Natural killer cell (primary cell): ENCODE measurements at regions not wholly inside any gene's neighbourhood (a gene's known extent, or its start where the extent isn't known, plus 50 kb on each side); places are given as distances from the start of the nearest gene placed in this dataset.
"Not testable (repeated sequence)": the region's sequence is repeated elsewhere in the genome, so short reads cannot be mapped to it uniquely, and the experiment has no call there.

Source experiments
- ATAC-seq, 3 donors: fragments of 150-1000 bp in 2 of 3; fragments of 200-7000 bp in 1 of 3; cut with Tn5 transposase; 1 replicate in 1 of 3; 2 replicates in 2 of 3; pipeline ENCODE4 v1.10.0; 2021; ENCODE audit warnings: mild to moderate bottlenecking in 2 of 3, moderate library complexity in 2 of 3
- DNase-seq, 2 donors: peaks; one replicate each; pipeline versions ENCODE4 v3.0.0 to v3.0.0-alpha.2; 2013 to 2021; ENCODE audit warnings: mixed read lengths in 1 of 2
- H3K27ac ChIP-seq: one replicate; pipeline ENCODE4 v1.5.1; 2013; ENCODE audit warnings: mild to moderate bottlenecking, low read length
- H3K27me3 ChIP-seq: one replicate; pipeline ENCODE4 v1.6.1; 2013; ENCODE audit warnings: low read length; ENCODE audit not compliant: control insufficient read depth, insufficient read depth
- H3K36me3 ChIP-seq: one replicate; pipeline ENCODE4 v1.6.1; 2013; ENCODE audit warnings: low read length; ENCODE audit not compliant: control insufficient read depth, insufficient read depth
- H3K4me1 ChIP-seq: one replicate; pipeline ENCODE4 v1.6.1; 2013; ENCODE audit warnings: low read length; ENCODE audit not compliant: control insufficient read depth, insufficient read depth
- H3K4me3 ChIP-seq: one replicate; pipeline ENCODE4 v1.5.1; 2013; ENCODE audit warnings: low read length
- H3K9me3 ChIP-seq: one replicate; pipeline ENCODE4 v1.6.1; 2013; ENCODE audit warnings: low read length; ENCODE audit not compliant: control insufficient read depth, insufficient read depth
- H3K27ac Mint-ChIP-seq, 2 donors: one replicate each; pipeline ENCODE4 v1.8.0; 2022; ENCODE audit warnings: mild to moderate bottlenecking in 2 of 2, mixed read lengths in 2 of 2, moderate library complexity in 1 of 2
- H3K27me3 Mint-ChIP-seq, 2 donors: one replicate each; pipeline ENCODE4 v1.8.0; 2022; ENCODE audit warnings: low read depth in 2 of 2, mixed read lengths in 2 of 2
- H3K36me3 Mint-ChIP-seq: one replicate; pipeline ENCODE4 v1.8.0; 2022; ENCODE audit warnings: mixed read lengths
- H3K4me1 Mint-ChIP-seq, 2 donors: one replicate each; pipeline ENCODE4 v1.8.0; 2022; ENCODE audit warnings: mixed read lengths in 2 of 2
- H3K4me3 Mint-ChIP-seq: one replicate; pipeline ENCODE4 v1.8.0; 2022; ENCODE audit warnings: mild to moderate bottlenecking, moderate library complexity, mixed read lengths
- H3K9me3 Mint-ChIP-seq, 2 donors: one replicate each; pipeline ENCODE4 v1.8.0; 2022; ENCODE audit warnings: mixed read lengths in 2 of 2
- WGBS: methylation state at CpG from one replicate; pipeline ENCODE4 v1.1.7; 2013; ENCODE audit warnings: missing lambda C conversion rate; ENCODE audit not compliant: insufficient coverage; 5-methylcytosine and 5-hydroxymethylcytosine counted together
- intact Hi-C: fragments of 100-400 bp; cut with micrococcal nuclease; formaldehyde crosslinking; loops from one replicate; pipeline ENCODE4 v1.14.2; 2022
- TF ChIP-seq, protein P1 (sequence below): fragments of 200-600 bp; IDR thresholded peaks from one replicate; pipeline ENCODE4 v1.8.0; 2022; ENCODE audit warnings: antibody characterized with exemption

- Histone ChIP-seq H3K27ac (no peak overlapping the region), H3K4me3 (no peak overlapping the region), H3K4me1 (no peaks in the 10 kb centered on the region), H3K9me3 (no peaks in the 10 kb centered on the region), H3K27me3 (no peaks in the 10 kb centered on the region), H3K36me3 (no peaks in the 10 kb centered on the region)
- intact Hi-C loops, result no loop called here
- Mint-ChIP-seq H3K27me3 (no peaks in the 10 kb centered on the region), H3K4me3 (no peak overlapping the region), H3K27ac (no peak overlapping the region), H3K9me3 (peaks cover 2 to 5% of the 10 kb centered on the region in 2 donors), H3K4me1 (no peaks in the 10 kb centered on the region), H3K36me3 (no peaks in the 10 kb centered on the region)
- ATAC-seq (no peak), DNase-seq (no peak)
- TF ChIP-seq, protein P1, sequence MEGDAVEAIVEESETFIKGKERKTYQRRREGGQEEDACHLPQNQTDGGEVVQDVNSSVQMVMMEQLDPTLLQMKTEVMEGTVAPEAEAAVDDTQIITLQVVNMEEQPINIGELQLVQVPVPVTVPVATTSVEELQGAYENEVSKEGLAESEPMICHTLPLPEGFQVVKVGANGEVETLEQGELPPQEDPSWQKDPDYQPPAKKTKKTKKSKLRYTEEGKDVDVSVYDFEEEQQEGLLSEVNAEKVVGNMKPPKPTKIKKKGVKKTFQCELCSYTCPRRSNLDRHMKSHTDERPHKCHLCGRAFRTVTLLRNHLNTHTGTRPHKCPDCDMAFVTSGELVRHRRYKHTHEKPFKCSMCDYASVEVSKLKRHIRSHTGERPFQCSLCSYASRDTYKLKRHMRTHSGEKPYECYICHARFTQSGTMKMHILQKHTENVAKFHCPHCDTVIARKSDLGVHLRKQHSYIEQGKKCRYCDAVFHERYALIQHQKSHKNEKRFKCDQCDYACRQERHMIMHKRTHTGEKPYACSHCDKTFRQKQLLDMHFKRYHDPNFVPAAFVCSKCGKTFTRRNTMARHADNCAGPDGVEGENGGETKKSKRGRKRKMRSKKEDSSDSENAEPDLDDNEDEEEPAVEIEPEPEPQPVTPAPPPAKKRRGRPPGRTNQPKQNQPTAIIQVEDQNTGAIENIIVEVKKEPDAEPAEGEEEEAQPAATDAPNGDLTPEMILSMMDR, result no peak
- 60% methylated on average over 3 of the region's 3 CpGs for WGBS
Observed at GRCh38 chr21:27954543-27955165, 987.8 kb upstream of the ADAMTS5 start.

DNA sequence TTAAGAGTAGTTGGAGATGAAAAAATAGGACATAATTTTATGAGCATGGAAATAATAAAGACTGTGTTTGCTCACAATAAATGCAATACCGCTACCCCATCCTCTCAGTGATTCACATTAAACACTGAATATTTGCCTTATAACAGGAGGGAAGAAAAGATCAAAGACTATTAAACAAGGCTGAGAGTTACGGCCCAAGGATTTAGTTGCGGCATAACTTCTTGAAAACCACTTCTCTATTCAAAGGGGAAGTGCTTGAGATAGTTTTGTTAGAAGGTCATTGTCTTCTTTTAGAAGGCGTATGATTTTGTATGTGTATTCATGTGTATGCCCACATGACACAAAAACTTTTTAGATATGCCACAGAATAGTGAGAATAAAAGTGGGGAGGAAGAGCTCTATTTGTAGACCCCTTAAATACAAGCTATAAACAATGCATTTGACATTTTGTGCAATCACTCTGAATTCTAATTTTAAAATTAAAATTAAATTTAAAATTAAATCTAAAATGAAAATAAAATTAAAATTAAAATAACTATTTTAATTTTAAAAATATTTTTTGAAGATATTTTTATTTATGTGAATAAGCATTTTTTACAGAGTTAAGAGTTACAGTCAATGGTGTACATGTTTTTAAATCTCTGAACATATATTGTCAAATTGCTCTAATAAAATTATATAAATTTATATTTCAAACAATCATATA is 986.6 kb upstream of the ADAMTS5 start:
- Mint-ChIP-seq H3K27ac (no peak overlapping the region), H3K27me3 (no peaks in the 10 kb centered on the region), H3K9me3 (peaks cover 2 to 6% of the 10 kb centered on the region in 2 donors), H3K4me1 (no peaks in the 10 kb centered on the region), H3K36me3 (no peaks in the 10 kb centered on the region), H3K4me3 (no peak overlapping the region)
- ATAC-seq, result no peak
- Histone ChIP-seq H3K4me1 (no peaks in the 10 kb centered on the region), H3K36me3 (no peaks in the 10 kb centered on the region), H3K27me3 (no peaks in the 10 kb centered on the region), H3K27ac (no peak overlapping the region), H3K9me3 (no peaks in the 10 kb centered on the region), H3K4me3 (no peak overlapping the region)
- TF ChIP-seq, protein P1, result no peak
- WGBS, result no CpG with 5 or more reads among the region's 4 CpGs
- intact Hi-C loops, result no loop called here
- no peak for DNase-seq

- DNase-seq, H3K4me1 Mint-ChIP-seq, H3K4me1 ChIP-seq, intact Hi-C loops, H3K27ac Mint-ChIP-seq, H3K27ac ChIP-seq, H3K4me3 Mint-ChIP-seq, H3K9me3 ChIP-seq, H3K9me3 Mint-ChIP-seq, H3K36me3 Mint-ChIP-seq, H3K36me3 ChIP-seq, H3K4me3 ChIP-seq, H3K27me3 ChIP-seq, ATAC-seq, H3K27me3 Mint-ChIP-seq: not testable (repeated sequence)
- WGBS, result 91% methylated on average over 5 of the region's 5 CpGs
Observed at GRCh38 chr21:27949093-27949492, 982.2 kb upstream of the ADAMTS5 start.

DNA sequence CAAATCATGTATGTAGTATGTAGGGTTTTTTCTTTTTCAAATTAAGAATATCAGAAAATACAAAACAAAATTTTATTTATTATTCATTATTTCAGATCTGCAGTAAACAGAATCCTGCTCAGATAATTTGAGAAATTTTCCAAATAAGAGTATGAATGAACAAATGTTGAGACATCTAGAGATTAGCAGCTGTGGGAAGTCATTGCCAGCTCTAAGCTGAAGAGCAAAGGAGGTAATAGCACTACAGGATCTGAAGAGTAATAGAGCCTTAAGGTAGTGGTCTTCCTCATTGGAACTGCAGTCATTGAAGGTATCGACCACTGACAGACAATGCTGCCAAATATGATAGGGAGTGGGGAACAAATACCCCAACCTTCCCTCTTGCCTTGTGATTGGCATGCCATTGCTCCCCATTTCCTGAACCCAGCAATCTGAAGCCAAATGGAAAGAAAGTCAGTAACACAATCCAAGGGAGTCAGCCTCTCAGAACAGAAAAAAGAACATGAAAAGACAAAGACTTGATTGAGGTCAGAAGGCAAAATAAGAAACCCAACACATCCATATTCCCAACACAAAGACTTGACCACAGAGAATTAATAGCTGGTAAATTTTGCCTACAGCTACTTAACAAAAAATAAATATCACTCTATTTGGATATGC is 963.4 kb upstream of the ADAMTS5 start:
- H3K36me3 ChIP-seq, ATAC-seq, DNase-seq, H3K27ac ChIP-seq, H3K4me3 ChIP-seq, H3K36me3 Mint-ChIP-seq, H3K4me1 Mint-ChIP-seq, H3K27ac Mint-ChIP-seq, intact Hi-C loops, H3K27me3 Mint-ChIP-seq, H3K27me3 ChIP-seq, H3K9me3 ChIP-seq, H3K4me3 Mint-ChIP-seq, H3K4me1 ChIP-seq, H3K9me3 Mint-ChIP-seq: not testable (repeated sequence)
- WGBS, result no CpG with 5 or more reads among the region's 1 CpG

GRCh38 chr21:27929179-27929578 is 962.3 kb upstream of the ADAMTS5 start:
- H3K4me3 ChIP-seq, H3K36me3 ChIP-seq, DNase-seq, H3K9me3 Mint-ChIP-seq, H3K4me1 ChIP-seq, intact Hi-C loops, H3K4me1 Mint-ChIP-seq, H3K27ac Mint-ChIP-seq, ATAC-seq, H3K36me3 Mint-ChIP-seq, H3K27me3 ChIP-seq, H3K9me3 ChIP-seq, H3K27ac ChIP-seq, H3K4me3 Mint-ChIP-seq, H3K27me3 Mint-ChIP-seq: not testable (repeated sequence)
- WGBS, result 94% methylated on average over 2 of the region's 4 CpGs

- ATAC-seq, H3K27me3 Mint-ChIP-seq, H3K36me3 ChIP-seq, H3K4me1 Mint-ChIP-seq, H3K27ac Mint-ChIP-seq, intact Hi-C loops, H3K9me3 ChIP-seq, H3K4me3 Mint-ChIP-seq, H3K27ac ChIP-seq, H3K9me3 Mint-ChIP-seq, H3K4me3 ChIP-seq, H3K4me1 ChIP-seq, DNase-seq, H3K36me3 Mint-ChIP-seq, H3K27me3 ChIP-seq: not testable (repeated sequence)
- WGBS, result no CpG with 5 or more reads among the region's 3 CpGs
Observed at GRCh38 chr21:27928534-27929115, 961.7 kb upstream of the ADAMTS5 start.
